HL-60 (cell line): ENCODE measurements at regions not wholly inside any gene's neighbourhood (a gene's known extent, or its start where the extent isn't known, plus 50 kb on each side); places are given as distances from the start of the nearest gene placed in this dataset.

Source experiments
- GABPA ChIP-seq: IDR thresholded peaks from 2 replicates; pipeline ENCODE4 v1.6.1; 2012; ENCODE audit warnings: low read depth
- POLR2AphosphoS5 ChIP-seq: IDR thresholded peaks from 2 replicates; pipeline ENCODE4 v1.6.1; 2012; ENCODE audit warnings: low read depth
- REST ChIP-seq: IDR thresholded peaks from 2 replicates; pipeline ENCODE4 v1.6.1; 2012; ENCODE audit warnings: low read depth; ENCODE audit not compliant: insufficient replicate concordance
- SPI1 ChIP-seq: IDR thresholded peaks from 2 replicates; pipeline ENCODE4 v1.6.1; 2012; ENCODE audit warnings: low read depth, mild to moderate bottlenecking, borderline replicate concordance
- TF ChIP-seq, protein P1 (sequence below): IDR thresholded peaks from one replicate; pipeline ENCODE4 v1.5.1; 2011; ENCODE audit warnings: low read length, control low read depth, inconsistent platforms; ENCODE audit not compliant: insufficient read depth

- TF ChIP-seq, protein P1, sequence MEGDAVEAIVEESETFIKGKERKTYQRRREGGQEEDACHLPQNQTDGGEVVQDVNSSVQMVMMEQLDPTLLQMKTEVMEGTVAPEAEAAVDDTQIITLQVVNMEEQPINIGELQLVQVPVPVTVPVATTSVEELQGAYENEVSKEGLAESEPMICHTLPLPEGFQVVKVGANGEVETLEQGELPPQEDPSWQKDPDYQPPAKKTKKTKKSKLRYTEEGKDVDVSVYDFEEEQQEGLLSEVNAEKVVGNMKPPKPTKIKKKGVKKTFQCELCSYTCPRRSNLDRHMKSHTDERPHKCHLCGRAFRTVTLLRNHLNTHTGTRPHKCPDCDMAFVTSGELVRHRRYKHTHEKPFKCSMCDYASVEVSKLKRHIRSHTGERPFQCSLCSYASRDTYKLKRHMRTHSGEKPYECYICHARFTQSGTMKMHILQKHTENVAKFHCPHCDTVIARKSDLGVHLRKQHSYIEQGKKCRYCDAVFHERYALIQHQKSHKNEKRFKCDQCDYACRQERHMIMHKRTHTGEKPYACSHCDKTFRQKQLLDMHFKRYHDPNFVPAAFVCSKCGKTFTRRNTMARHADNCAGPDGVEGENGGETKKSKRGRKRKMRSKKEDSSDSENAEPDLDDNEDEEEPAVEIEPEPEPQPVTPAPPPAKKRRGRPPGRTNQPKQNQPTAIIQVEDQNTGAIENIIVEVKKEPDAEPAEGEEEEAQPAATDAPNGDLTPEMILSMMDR: no peak
- TF ChIP-seq REST (no peak), POLR2AphosphoS5 (no peak), GABPA (no peak), SPI1 (no peak)
Observed at GRCh38 chr11:129751511-129751910, 64.1 kb upstream of the TMEM45B start.
